HUES48 (cell line): ENCODE measurements at regions not wholly inside any gene's neighbourhood (a gene's known extent, or its start where the extent isn't known, plus 50 kb on each side); places are given as distances from the start of the nearest gene placed in this dataset.

ENCODE experiments used
- H3K27ac ChIP-seq: one replicate; pipeline ENCODE4 v1.7.0; 2013; ENCODE audit warnings: low read depth, low read length, inconsistent platforms
- H3K27me3 ChIP-seq: 2 replicates; pipeline ENCODE4 v1.6.1; 2013; ENCODE audit warnings: mild to moderate bottlenecking, low read length; ENCODE audit not compliant: control insufficient read depth, insufficient read depth
- H3K36me3 ChIP-seq: 2 replicates; pipeline ENCODE4 v1.6.1; 2013; ENCODE audit warnings: low read length; ENCODE audit not compliant: control insufficient read depth, insufficient read depth
- H3K4me1 ChIP-seq: 2 replicates; pipeline ENCODE4 v1.6.1; 2013; ENCODE audit warnings: mild to moderate bottlenecking, low read length; ENCODE audit not compliant: control insufficient read depth, insufficient read depth
- H3K4me3 ChIP-seq: 2 replicates; pipeline ENCODE4 v1.5.1; 2013; ENCODE audit warnings: mild to moderate bottlenecking, low read depth, low read length
- H3K9ac ChIP-seq: 2 replicates; pipeline ENCODE4 v1.6.1; 2013; ENCODE audit warnings: mild to moderate bottlenecking, low read depth, low read length, moderate library complexity
- H3K9me3 ChIP-seq: 2 replicates; pipeline ENCODE4 v1.6.1; 2013; ENCODE audit warnings: low read length; ENCODE audit not compliant: control insufficient read depth, insufficient read depth

- no peaks in the 10 kb centered on the region for H3K9me3 ChIP-seq
- no peaks in the 10 kb centered on the region for H3K4me1 ChIP-seq
- H3K4me3 ChIP-seq, result no peak overlapping the region
- no peaks in the 10 kb centered on the region for H3K27me3 ChIP-seq
- H3K9ac ChIP-seq, result no peak overlapping the region
- H3K36me3 ChIP-seq, result no peaks in the 10 kb centered on the region
- no peak overlapping the region for H3K27ac ChIP-seq
Measured at GRCh38 chr18:46310258-46310657, 206.1 kb downstream of the HAUS1 start.

DNA sequence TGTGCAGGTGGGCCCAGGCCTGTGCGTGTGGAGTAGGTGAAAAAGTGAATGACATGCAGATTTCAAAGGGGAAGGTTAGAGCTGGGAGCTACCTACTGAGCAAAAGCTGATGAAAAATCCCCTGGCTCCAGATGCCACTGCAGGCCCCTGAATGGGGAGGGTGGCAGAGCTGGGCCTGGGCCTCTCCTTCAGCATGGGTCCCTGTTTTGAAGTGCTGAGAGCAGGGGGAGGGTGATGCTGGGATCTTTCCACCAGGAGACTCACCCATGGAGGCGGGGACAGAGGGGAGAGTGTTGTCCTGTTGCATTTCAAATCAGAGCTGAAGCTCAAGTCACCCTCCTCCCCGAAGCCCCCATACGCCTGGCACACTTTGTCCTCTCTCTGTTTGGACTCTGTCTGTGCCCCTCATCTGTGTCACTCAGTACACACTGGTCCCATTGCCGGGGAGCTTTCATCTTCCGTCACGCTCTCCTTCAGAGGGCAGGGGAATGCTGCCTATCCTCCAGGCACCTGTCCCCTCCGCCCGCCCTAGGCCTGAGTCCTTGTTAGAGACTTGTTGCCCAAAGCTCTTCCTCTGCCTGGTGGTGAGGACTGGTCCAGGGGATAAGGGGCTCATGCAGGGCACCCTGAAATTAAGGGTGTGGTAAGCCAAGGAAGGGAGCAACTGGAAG lies 206.6 kb downstream of the HAUS1 start:
- H3K36me3 ChIP-seq, result no peaks in the 10 kb centered on the region
- no peaks in the 10 kb centered on the region for H3K4me1 ChIP-seq
- no peaks in the 10 kb centered on the region for H3K27me3 ChIP-seq
- H3K4me3 ChIP-seq, result no peak overlapping the region
- no peak overlapping the region for H3K9ac ChIP-seq
- H3K27ac ChIP-seq, result no peak overlapping the region
- no peaks in the 10 kb centered on the region for H3K9me3 ChIP-seq

DNA sequence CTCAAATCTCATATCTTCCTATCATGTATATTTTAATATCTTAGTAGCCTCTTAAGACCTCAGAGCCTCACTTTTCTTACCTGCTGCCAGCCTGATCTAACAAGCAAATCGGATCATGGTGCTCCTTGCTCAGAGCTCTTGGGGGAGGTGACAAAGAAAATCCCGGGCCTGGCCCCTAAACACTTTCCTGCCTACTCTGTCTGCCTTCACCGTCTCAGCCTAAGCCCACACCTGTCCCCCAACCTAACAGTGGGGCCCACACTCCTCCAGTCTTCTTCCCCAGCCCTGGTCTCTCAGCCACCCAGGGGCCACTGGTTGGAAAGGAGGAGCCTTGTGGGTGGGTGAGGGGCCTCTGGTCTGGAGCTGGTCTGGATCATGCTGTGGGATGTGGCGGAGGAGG lies 207.3 kb downstream of the HAUS1 start:
- H3K27me3 ChIP-seq, result no peaks in the 10 kb centered on the region
- H3K9me3 ChIP-seq, result no peaks in the 10 kb centered on the region
- no peak overlapping the region for H3K4me3 ChIP-seq
- H3K4me1 ChIP-seq, result no peaks in the 10 kb centered on the region
- H3K27ac ChIP-seq, result no peak overlapping the region
- no peaks in the 10 kb centered on the region for H3K36me3 ChIP-seq
- H3K9ac ChIP-seq, result no peak overlapping the region

GRCh38 chr18:46312221-46312620 lies 208.0 kb downstream of the HAUS1 start:
- Histone ChIP-seq H3K36me3 (no peaks in the 10 kb centered on the region), H3K9ac (no peak overlapping the region), H3K27me3 (no peaks in the 10 kb centered on the region), H3K4me1 (no peaks in the 10 kb centered on the region), H3K9me3 (no peaks in the 10 kb centered on the region), H3K4me3 (no peak overlapping the region), H3K27ac (no peak overlapping the region)

GRCh38 chr18:46313521-46313920 lies 209.3 kb downstream of the HAUS1 start:
- H3K36me3 ChIP-seq, result no peaks in the 10 kb centered on the region
- H3K9me3 ChIP-seq, result no peaks in the 10 kb centered on the region
- no peak overlapping the region for H3K27ac ChIP-seq
- H3K4me3 ChIP-seq, result no peak overlapping the region
- no peaks in the 10 kb centered on the region for H3K27me3 ChIP-seq
- no peak overlapping the region for H3K9ac ChIP-seq
- H3K4me1 ChIP-seq, result no peaks in the 10 kb centered on the region

DNA sequence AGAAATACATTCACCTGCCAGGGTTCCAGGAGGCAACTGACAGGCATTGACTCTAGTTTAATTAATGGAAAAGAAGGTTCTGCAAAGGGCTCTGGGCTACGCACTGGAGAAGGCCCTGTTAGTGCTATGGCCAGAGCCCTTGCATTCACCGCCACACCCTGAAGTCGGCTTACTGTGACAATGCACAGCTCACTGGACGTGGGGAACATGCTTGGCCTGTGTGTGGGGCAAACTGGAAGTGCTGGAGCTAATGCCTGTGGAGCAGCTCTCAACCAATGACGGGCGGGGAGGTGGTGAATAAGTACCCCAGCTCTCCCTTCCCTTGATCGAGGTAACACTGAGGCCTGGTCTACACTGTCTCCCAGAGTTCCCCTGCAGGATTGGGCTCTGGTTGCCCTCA lies 209.8 kb downstream of the HAUS1 start:
- H3K9me3 ChIP-seq, result no peaks in the 10 kb centered on the region
- no peak overlapping the region for H3K9ac ChIP-seq
- H3K4me1 ChIP-seq, result no peaks in the 10 kb centered on the region
- H3K27me3 ChIP-seq, result no peaks in the 10 kb centered on the region
- no peaks in the 10 kb centered on the region for H3K36me3 ChIP-seq
- H3K27ac ChIP-seq, result no peak overlapping the region
- H3K4me3 ChIP-seq, result no peak overlapping the region

- Histone ChIP-seq H3K4me1 (no peaks in the 10 kb centered on the region), H3K9ac (no peak overlapping the region), H3K36me3 (no peaks in the 10 kb centered on the region), H3K27ac (no peak overlapping the region), H3K4me3 (no peak overlapping the region), H3K27me3 (no peaks in the 10 kb centered on the region), H3K9me3 (no peaks in the 10 kb centered on the region)
Measured at GRCh38 chr18:46315161-46315560, 211.0 kb downstream of the HAUS1 start.

- Histone ChIP-seq H3K36me3 (no peaks in the 10 kb centered on the region), H3K4me1 (peaks cover 14% of the 10 kb centered on the region), H3K9ac (no peak overlapping the region), H3K4me3 (no peak overlapping the region), H3K27me3 (no peaks in the 10 kb centered on the region), H3K27ac (no peak overlapping the region), H3K9me3 (no peaks in the 10 kb centered on the region)
Measured at GRCh38 chr18:46318356-46318755, 214.2 kb downstream of the HAUS1 start.

DNA sequence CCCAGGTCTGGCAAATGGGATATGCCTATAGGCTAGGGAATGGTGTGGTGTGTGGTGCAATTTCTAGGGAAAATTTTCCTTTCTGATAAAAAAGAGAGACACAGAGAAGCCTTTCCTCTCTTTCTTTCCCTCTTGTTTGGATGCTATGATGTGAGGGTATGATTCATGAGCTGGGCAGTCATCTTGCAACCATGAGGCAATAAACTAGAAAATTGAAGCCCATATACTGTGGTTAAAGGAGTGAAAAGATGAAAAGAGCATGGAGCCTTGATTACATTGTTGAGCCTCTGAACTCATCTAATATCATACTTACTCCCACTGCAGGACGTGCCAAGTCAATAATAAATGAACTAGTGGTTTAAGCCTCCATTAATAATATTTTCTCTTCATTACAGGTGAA lies 215.6 kb downstream of the HAUS1 start:
- no peaks in the 10 kb centered on the region for H3K9me3 ChIP-seq
- H3K9ac ChIP-seq, result no peak overlapping the region
- no peak overlapping the region for H3K4me3 ChIP-seq
- no peaks in the 10 kb centered on the region for H3K27me3 ChIP-seq
- H3K27ac ChIP-seq, result no peak overlapping the region
- no peaks in the 10 kb centered on the region for H3K36me3 ChIP-seq
- H3K4me1 ChIP-seq, result peaks cover 19% of the 10 kb centered on the region

- no peak overlapping the region for H3K27ac ChIP-seq
- peaks cover 19% of the 10 kb centered on the region for H3K4me1 ChIP-seq
- no peak overlapping the region for H3K9ac ChIP-seq
Measured at GRCh38 chr18:46320297-46320696, 216.1 kb downstream of the HAUS1 start.

DNA sequence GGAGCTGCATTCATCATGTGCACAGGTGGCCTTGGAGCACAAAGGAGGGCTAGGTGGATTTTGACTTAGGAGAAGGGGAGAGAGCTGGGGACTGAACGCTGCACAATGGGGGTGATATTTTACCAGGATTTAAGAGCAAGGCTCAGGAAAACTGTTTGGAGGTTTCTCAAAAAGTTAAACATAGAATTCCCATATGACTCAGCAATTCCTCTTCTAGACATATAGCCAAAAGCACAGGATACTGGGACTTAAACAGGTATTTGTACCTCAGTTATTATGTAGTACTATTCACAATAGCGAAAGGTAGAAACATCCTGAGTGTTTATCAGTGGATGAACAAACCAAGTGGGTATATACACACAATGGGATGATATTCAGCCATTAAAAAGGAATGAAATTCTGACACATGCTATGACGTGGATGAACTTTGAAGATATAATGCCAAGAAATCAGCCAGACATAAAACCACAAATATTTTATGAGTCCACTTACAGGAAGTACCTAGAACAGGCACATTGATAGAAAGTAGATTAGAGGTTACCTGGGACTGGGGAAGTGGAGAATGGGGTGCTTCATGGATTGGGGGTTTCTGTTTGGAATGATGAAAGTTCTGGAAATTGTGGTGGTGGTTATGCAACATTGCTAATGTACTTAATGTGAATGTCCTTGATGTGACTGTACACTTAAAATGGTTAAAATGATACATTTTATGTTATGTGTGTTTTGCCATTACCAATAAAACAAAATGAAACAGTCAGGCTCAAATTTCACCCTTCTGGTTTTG lies 216.9 kb downstream of the HAUS1 start:
- H3K9ac ChIP-seq, result no peak overlapping the region
- peaks cover 19% of the 10 kb centered on the region for H3K4me1 ChIP-seq
- no peaks in the 10 kb centered on the region for H3K27me3 ChIP-seq
- no peak overlapping the region for H3K4me3 ChIP-seq
- H3K9me3 ChIP-seq, result no peaks in the 10 kb centered on the region
- no peaks in the 10 kb centered on the region for H3K36me3 ChIP-seq
- H3K27ac ChIP-seq, result no peak overlapping the region

More at GRCh38 chr18:46320297-46320696, 216.1 kb downstream of the HAUS1 start:
- Histone ChIP-seq H3K36me3 (no peaks in the 10 kb centered on the region), H3K4me3 (no peak overlapping the region), H3K9me3 (no peaks in the 10 kb centered on the region), H3K27me3 (no peaks in the 10 kb centered on the region)
